Heart left ventricle (tissue), 16 donors: ENCODE measurements at regions not wholly inside any gene's neighbourhood (a gene's known extent, or its start where the extent isn't known, plus 50 kb on each side); places are given as distances from the start of the nearest gene placed in this dataset.

Source experiments
- ATAC-seq, 4 donors: fragments of 200-7000 bp; cut with Tn5 transposase; one replicate each; pipeline ENCODE4 v1.9.1; 2020 to 2022; ENCODE audit warnings: moderate library complexity in 4 of 4, mild to moderate bottlenecking in 3 of 4, moderate number of reproducible peaks in 1 of 4
- DNase-seq, 5 donors: peaks; one replicate each; pipeline ENCODE4 v3.0.0-alpha.2; 2020
- H3K27ac ChIP-seq, 12 donors: fragments of 200-600 bp; sonication (generic) in 4 of 12; one replicate each; pipeline versions ENCODE4 v1.5.0 to v1.8.0; 2016 to 2022; ENCODE audit warnings: mild to moderate bottlenecking in 2 of 12
- H3K27me3 ChIP-seq, 9 donors: fragments of 200-600 bp; sonication (generic) in 2 of 9; one replicate each; pipeline versions ENCODE4 v1.5.1 to v1.8.0; 2016 to 2022; ENCODE audit warnings: mild to moderate bottlenecking in 3 of 9
- H3K36me3 ChIP-seq, 9 donors: fragments of 200-600 bp; sonication (generic) in 2 of 9; one replicate each; pipeline versions ENCODE4 v1.5.0 to v1.8.0; 2018 to 2022; ENCODE audit warnings: mild to moderate bottlenecking in 2 of 9
- H3K4me1 ChIP-seq, 12 donors: fragments of 200-600 bp; sonication (generic) in 4 of 12; one replicate each; pipeline versions ENCODE4 v1.5.0 to v1.8.0; 2016 to 2022; ENCODE audit warnings: mild to moderate bottlenecking in 3 of 12
- H3K4me3 ChIP-seq, 12 donors: fragments of 200-600 bp; sonication (generic) in 4 of 12; one replicate each; pipeline versions ENCODE4 v1.5.0 to v1.8.0; 2017 to 2022; ENCODE audit warnings: mild to moderate bottlenecking in 9 of 12, moderate library complexity in 4 of 12
- H3K9me3 ChIP-seq, 12 donors: fragments of 200-600 bp; sonication (generic) in 4 of 12; one replicate each; pipeline versions ENCODE4 v1.5.0 to v1.8.0; 2016 to 2022; ENCODE audit warnings: mild to moderate bottlenecking in 1 of 12
- CTCF ChIP-seq, 12 donors: fragments of 200-600 bp; sonication (generic) in 4 of 12; IDR thresholded peaks; one replicate each; pipeline versions ENCODE4 v1.5.0 to v1.8.0; 2018 to 2022; ENCODE audit warnings: antibody characterized with exemption in 12 of 12, mild to moderate bottlenecking in 5 of 12
- POLR2A ChIP-seq, 2 donors: fragments of 450-650 bp; IDR thresholded peaks; one replicate each; pipeline ENCODE4 v1.6.1; 2017; ENCODE audit warnings: antibody characterized with exemption in 2 of 2, mild to moderate bottlenecking in 2 of 2, moderate library complexity in 2 of 2
- WGBS, 4 donors: extraction: QIAGEN DNeasy Blood & Tissue Kit in 2 of 4; methylation state at CpG; one replicate each; pipeline versions ENCODE4 v1.1.5 to v1.1.7; 2013 to 2018; 5-methylcytosine and 5-hydroxymethylcytosine counted together
- intact Hi-C, 10 donors: fragments of 100-400 bp; cut with DNase I; formaldehyde crosslinking; loops; one replicate each; pipeline versions ENCODE4 v1.11.1 to v1.14.2; 2022
- donor health status: ischemic (EF 13 %, LVEDD 7.1; RV severe dilation, severe dysfunction).
- donor health status: healthy with polysubstance abuse.
- donor health status: DM: no; HTN: yes; CAD: no.
- donor health status: DM: no; HTN: no; CAD: no.
- donor health status: ischemic (EF 25% LVEDD 6.9; RV normal size, moderate dysfunction).
- donor health status: ischemic (EF 25% LVEDD 5.7; RV mildly dilated, moderate dysfunction).
- donor health status: healthy.
- donor health status: DM: yes; HTN: yes; CAD: no.
- donor health status: ischemic (EF 35%, LVEDD 5.7; RV mildly dilated, moderate dysfunction).
- donor health status: nonischemic (EF 11% LVEDD 7.7; RV severe dilation, severe dysfunction).
- donor health status: DM: yes; HTN: yes; CAD: no.
- donor health status: PGD.
- donor health status: ischemic (EF 29% LVEDD 5.4; RV normal size, mild dysfunction).
- donor health status: nonischemic (EF 23%, LVEDD 6.1; RV moderate dilation, normal function).

DNA sequence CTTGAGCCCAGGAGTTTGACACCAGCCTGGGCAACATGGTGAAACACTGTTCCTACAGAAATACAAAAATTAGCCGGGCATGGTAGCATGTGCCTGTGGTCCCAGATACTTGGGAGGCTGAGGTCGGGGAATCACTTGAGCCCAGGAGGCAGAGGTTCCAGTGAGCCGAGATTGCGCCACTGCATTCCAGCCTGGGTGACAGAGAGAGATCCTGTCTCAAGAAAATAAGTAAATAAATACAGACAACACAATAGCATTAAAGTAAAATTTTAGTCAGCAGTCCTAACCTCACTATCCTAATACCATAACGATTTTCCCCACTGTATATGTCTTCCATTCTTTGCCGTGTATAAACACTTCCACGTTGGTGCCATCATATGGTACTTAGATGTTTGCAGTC lies 83.0 kb upstream of the MBOAT2 start:
- peaks cover 0 to 7% (median 2%) of the 10 kb centered on the region in 12 donors for H3K4me1 ChIP-seq
- intact Hi-C loops, result no loop called here
- 81 to 86% (median 84%) methylated on average over 7 of the region's 7 CpGs for WGBS, 4 donors
- no peaks in the 10 kb centered on the region for H3K27me3 ChIP-seq
- peaks cover 0 to 9% (median 0%) of the 10 kb centered on the region in 12 donors for H3K9me3 ChIP-seq
- H3K4me3 ChIP-seq, result no peak overlapping the region
- TF ChIP-seq POLR2A (IDR thresholded peaks at IDR 0.05), result no peak
- no peak for TF ChIP-seq CTCF (IDR thresholded peaks at IDR 0.05)
- ATAC-seq, result no peak
- no peak overlapping the region for H3K27ac ChIP-seq
- DNase-seq, result no peak
- H3K36me3 ChIP-seq, result no peaks in the 10 kb centered on the region

DNA sequence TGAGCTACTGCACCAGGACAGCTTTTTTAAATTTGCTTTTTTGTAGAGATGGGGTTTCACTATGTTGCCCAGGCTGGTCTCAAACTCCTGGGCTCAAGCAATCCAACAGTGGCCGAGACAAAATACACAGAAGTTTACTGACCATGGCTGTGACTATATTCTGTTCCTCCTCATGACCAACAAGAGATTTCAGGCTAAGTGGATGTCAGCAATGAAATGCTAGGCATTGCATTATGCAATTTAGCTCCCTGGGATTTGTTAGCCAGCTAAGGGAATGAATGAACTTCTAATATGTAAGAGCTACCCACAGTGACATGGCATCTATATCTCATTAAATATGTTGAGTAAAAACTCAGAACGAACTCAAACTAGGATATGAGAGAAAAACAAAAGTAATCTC lies 81.9 kb upstream of the MBOAT2 start:
- H3K27me3 ChIP-seq, result no peaks in the 10 kb centered on the region
- peaks cover 0 to 12% (median 0%) of the 10 kb centered on the region in 12 donors for H3K9me3 ChIP-seq
- peaks cover 0 to 7% (median 2%) of the 10 kb centered on the region in 12 donors for H3K4me1 ChIP-seq
- no peak overlapping the region for H3K4me3 ChIP-seq
- ATAC-seq (peak in 1 of 4 donors; percentile 71), DNase-seq (no peak)
- H3K27ac ChIP-seq, result no peak overlapping the region
- no peak for TF ChIP-seq POLR2A (IDR thresholded peaks at IDR 0.05)
- TF ChIP-seq CTCF (IDR thresholded peaks at IDR 0.05), result no peak
- 68 to 81% (median 71%) methylated on average over 2 of the region's 2 CpGs for WGBS, 4 donors
- H3K36me3 ChIP-seq, result no peaks in the 10 kb centered on the region
- intact Hi-C loops, result no loop called here

GRCh38 chr2:9083287-9083686 lies 79.8 kb upstream of the MBOAT2 start:
- intact Hi-C loops, result no loop called here
- peaks cover 0 to 12% (median 0%) of the 10 kb centered on the region in 12 donors for H3K9me3 ChIP-seq
- no peak for DNase-seq
- no peak for TF ChIP-seq POLR2A (IDR thresholded peaks at IDR 0.05)
- no peak for TF ChIP-seq CTCF (IDR thresholded peaks at IDR 0.05)
- H3K4me1 ChIP-seq, result peaks cover 0 to 7% (median 2%) of the 10 kb centered on the region in 12 donors
- no peaks in the 10 kb centered on the region for H3K27me3 ChIP-seq
- 79 to 86% (median 81%) methylated on average over 3 of the region's 3 CpGs for WGBS, 4 donors
- no peak overlapping the region for H3K4me3 ChIP-seq
- H3K36me3 ChIP-seq, result no peaks in the 10 kb centered on the region
- no peak for ATAC-seq
- no peak overlapping the region for H3K27ac ChIP-seq

- no peaks in the 10 kb centered on the region for H3K36me3 ChIP-seq
- H3K27me3 ChIP-seq, result no peaks in the 10 kb centered on the region
- no peak for TF ChIP-seq CTCF (IDR thresholded peaks at IDR 0.05)
- TF ChIP-seq POLR2A (IDR thresholded peaks at IDR 0.05), result no peak
- DNase-seq (no peak), ATAC-seq (no peak)
- H3K4me1 ChIP-seq, result peaks cover 0 to 5% (median 1%) of the 10 kb centered on the region in 12 donors
- no peak overlapping the region for H3K27ac ChIP-seq
- H3K4me3 ChIP-seq, result no peak overlapping the region
- intact Hi-C loops, result loop anchor here in 1 of 10 donors (1.0 kb wide), 1 partner anchor 22 kb away; no protein-coding TSS in a partner anchor
- peaks cover 0 to 12% (median 0%) of the 10 kb centered on the region in 12 donors for H3K9me3 ChIP-seq
Observed at GRCh38 chr2:9082158-9082557, 78.7 kb upstream of the MBOAT2 start.
